Kidney (tissue), 13 donors: ENCODE measurements at regions not wholly inside any gene's neighbourhood (a gene's known extent, or its start where the extent isn't known, plus 50 kb on each side); places are given as distances from the start of the nearest gene placed in this dataset.

ENCODE experiments used
- DNase-seq, 5 donors: peaks; one replicate each; pipeline ENCODE4 v3.0.0-alpha.2; 2013 to 2020
- FAIRE-seq: peaks from 2 replicates; lab custom pipeline; 2012; peaks lifted over from hg19 to GRCh38; lab: Jason Lieb, UNC
- H3K27ac ChIP-seq, 2 donors: one replicate each; pipeline ENCODE4 v1.7.0; 2013; ENCODE audit warnings: low read depth in 2 of 2, low read length in 2 of 2, inconsistent platforms in 1 of 2
- H3K27me3 ChIP-seq: one replicate; pipeline ENCODE4 v1.7.1; 2013; ENCODE audit warnings: low read length, inconsistent platforms; ENCODE audit not compliant: control insufficient read depth, insufficient read depth
- H3K36me3 ChIP-seq, 3 donors: one replicate each; pipeline versions ENCODE4 v1.7.0 to v1.7.1; 2013; ENCODE audit warnings: low read length in 3 of 3, control low read depth in 1 of 3, inconsistent platforms in 1 of 3; ENCODE audit not compliant: insufficient read depth in 3 of 3, control insufficient read depth in 2 of 3
- H3K4me1 ChIP-seq, 3 donors: one replicate each; pipeline versions ENCODE4 v1.7.0 to v1.7.1; 2013; ENCODE audit warnings: low read length in 3 of 3, inconsistent platforms in 1 of 3, low read depth in 1 of 3; ENCODE audit not compliant: control insufficient read depth in 2 of 3, insufficient read depth in 2 of 3
- H3K4me3 ChIP-seq, 3 donors: one replicate each; pipeline versions ENCODE4 v1.7.0 to v1.8.1; 2013; ENCODE audit warnings: low read length in 3 of 3, control low read depth in 1 of 3, inconsistent platforms in 1 of 3
- H3K9ac ChIP-seq, 3 donors: one replicate each; pipeline versions ENCODE4 v1.7.0 to v1.7.1; 2013; ENCODE audit warnings: low read length in 3 of 3, control low read depth in 1 of 3, inconsistent platforms in 1 of 3
- H3K9me3 ChIP-seq, 3 donors: one replicate each; pipeline versions ENCODE4 v1.7.0 to v1.7.1; 2013; ENCODE audit warnings: low read length in 3 of 3, control low read depth in 1 of 3, inconsistent platforms in 1 of 3; ENCODE audit not compliant: control insufficient read depth in 2 of 3, insufficient read depth in 1 of 3
- CTCF ChIP-seq: IDR thresholded peaks from 3 replicates; pipeline ENCODE4 v1.5.1; 2012; ENCODE audit warnings: mild to moderate bottlenecking, moderate library complexity, borderline replicate concordance; ENCODE audit not compliant: insufficient read depth; ENCODE audit errors: extremely low read depth
- intact Hi-C: fragments of 100-400 bp; cut with DNase I; formaldehyde crosslinking; loops from one replicate; pipeline ENCODE4 v1.11.1; 2022
- donor health status: control.
- donor health status: control.
- donor health status: control.
- donor health status: control.
- donor health status: control.
- donor health status: DM: yes; HTN: yes; CAD: no.
- donor health status: Normal renal cell carcinoma (clear cell type).

- intact Hi-C loops, result no loop called here
- H3K9me3 ChIP-seq, result no peaks in the 10 kb centered on the region
- H3K27me3 ChIP-seq, result no peaks in the 10 kb centered on the region
- H3K9ac ChIP-seq, result no peak overlapping the region
- DNase-seq (no peak), FAIRE-seq (no peak)
- H3K27ac ChIP-seq, result no peak overlapping the region
- no peak overlapping the region for H3K4me3 ChIP-seq
- TF ChIP-seq CTCF, result no peak
- no peaks in the 10 kb centered on the region for H3K4me1 ChIP-seq
- H3K36me3 ChIP-seq, result no peaks in the 10 kb centered on the region
Observed at GRCh38 chr14:76699209-76699938, 61.9 kb upstream of the VASH1 start.

- no peak for FAIRE-seq
- intact Hi-C loops, result no loop called here
- no peaks in the 10 kb centered on the region for H3K27me3 ChIP-seq
Observed at GRCh38 chr14:76699939-76700590, 61.2 kb upstream of the VASH1 start.

GRCh38 chr14:76701436-76701835 is 59.8 kb upstream of the VASH1 start:
- FAIRE-seq (no peak), DNase-seq (no peak)
- Histone ChIP-seq H3K4me3 (no peak overlapping the region), H3K4me1 (no peaks in the 10 kb centered on the region), H3K36me3 (no peaks in the 10 kb centered on the region), H3K27ac (no peak overlapping the region), H3K9ac (no peak overlapping the region), H3K27me3 (no peaks in the 10 kb centered on the region), H3K9me3 (no peaks in the 10 kb centered on the region)
- TF ChIP-seq CTCF, result no peak
- intact Hi-C loops, result no loop called here

More at GRCh38 chr14:76699939-76700590, 61.2 kb upstream of the VASH1 start:
- Histone ChIP-seq H3K36me3 (no peaks in the 10 kb centered on the region), H3K9ac (no peak overlapping the region), H3K4me3 (no peak overlapping the region), H3K9me3 (no peaks in the 10 kb centered on the region), H3K4me1 (no peaks in the 10 kb centered on the region), H3K27ac (no peak overlapping the region)
- no peak for TF ChIP-seq CTCF
- no peak for DNase-seq
